Transverse colon (tissue), 4 donors: ENCODE measurements at regions not wholly inside any gene's neighbourhood (a gene's known extent, or its start where the extent isn't known, plus 50 kb on each side); places are given as distances from the start of the nearest gene placed in this dataset.

Experiments
- DNase-seq: peaks from one replicate; pipeline ENCODE4 v3.0.0-alpha.2; 2019
- H3K27ac ChIP-seq, 4 donors: fragments of 200-600 bp; sonication (generic); 2 replicates each; pipeline ENCODE4 v1.5.1; 2016 to 2018; ENCODE audit warnings: inconsistent platforms in 4 of 4
- H3K27me3 ChIP-seq: fragments of 200-600 bp; sonication (generic); 2 replicates; pipeline ENCODE4 v1.5.1; 2017; ENCODE audit warnings: inconsistent platforms
- H3K36me3 ChIP-seq, 4 donors: fragments of 200-600 bp; sonication (generic); 2 replicates each; pipeline ENCODE4 v1.5.1; 2017 to 2019; ENCODE audit warnings: inconsistent platforms in 4 of 4
- H3K4me1 ChIP-seq, 4 donors: fragments of 200-600 bp; sonication (generic); 2 replicates each; pipeline ENCODE4 v1.5.1; 2017 to 2020; ENCODE audit warnings: inconsistent platforms in 4 of 4
- H3K4me3 ChIP-seq, 4 donors: fragments of 200-600 bp; sonication (generic); 1 replicate in 1 of 4; 2 replicates in 3 of 4; pipeline versions ENCODE4 v1.5.1 to v1.6.1; 2017 to 2019; ENCODE audit warnings: inconsistent platforms in 4 of 4
- H3K9me3 ChIP-seq, 2 donors: fragments of 200-600 bp; sonication (generic); 2 replicates each; pipeline ENCODE4 v1.5.1; 2017 to 2019; ENCODE audit warnings: inconsistent platforms in 2 of 2
- EP300 ChIP-seq: sonication (generic); formaldehyde crosslinking; IDR thresholded peaks from one replicate; pipeline ENCODE4 v1.6.1; 2017; ENCODE audit warnings: antibody characterized with exemption, low read depth
- POLR2A ChIP-seq: fragments of 450-650 bp; IDR thresholded peaks from one replicate; pipeline ENCODE4 v1.6.1; 2016; ENCODE audit warnings: antibody characterized with exemption, mild to moderate bottlenecking, moderate library complexity
- POLR2AphosphoS5 ChIP-seq, 3 donors: sonication (generic); formaldehyde crosslinking; IDR thresholded peaks; one replicate each; pipeline ENCODE4 v1.6.1; 2016; ENCODE audit warnings: antibody characterized with exemption in 3 of 3
- WGBS, 2 donors: methylation state at CpG; one replicate each; pipeline ENCODE4 v1.1.5; 2018; ENCODE audit warnings: low coverage in 1 of 2; 5-methylcytosine and 5-hydroxymethylcytosine counted together
- in situ Hi-C, 4 donors: fragments of 200-750 bp; cut with MboI; loops; one replicate each; pipeline versions ENCODE4 v1.15.0 to v1.15.1; 2017; ENCODE audit warnings: low sequenced_read_pairs in 3 of 4, low pct_ligation_motif_present in 1 of 4, low pct_unique_long_range_greater_than_20kb in 1 of 4
- intact Hi-C: fragments of 100-400 bp; cut with DNase I; formaldehyde crosslinking; loops from one replicate; pipeline ENCODE4 v1.15.1; 2023; ENCODE audit warnings: low total_unique reads
- TF ChIP-seq, protein P1 (sequence below), 5 experiments: fragments of 200-600 bp in 3 of 5; fragments of 450-650 bp in 2 of 5; sonication (generic) in 3 of 5; IDR thresholded peaks; 1 replicate in 2 of 5; 2 replicates in 3 of 5; pipeline ENCODE4 v1.5.1; 2016 to 2017; ENCODE audit warnings: antibody characterized with exemption in 5 of 5, inconsistent platforms in 3 of 5, mild to moderate bottlenecking in 2 of 5, moderate library complexity in 1 of 5

DNA sequence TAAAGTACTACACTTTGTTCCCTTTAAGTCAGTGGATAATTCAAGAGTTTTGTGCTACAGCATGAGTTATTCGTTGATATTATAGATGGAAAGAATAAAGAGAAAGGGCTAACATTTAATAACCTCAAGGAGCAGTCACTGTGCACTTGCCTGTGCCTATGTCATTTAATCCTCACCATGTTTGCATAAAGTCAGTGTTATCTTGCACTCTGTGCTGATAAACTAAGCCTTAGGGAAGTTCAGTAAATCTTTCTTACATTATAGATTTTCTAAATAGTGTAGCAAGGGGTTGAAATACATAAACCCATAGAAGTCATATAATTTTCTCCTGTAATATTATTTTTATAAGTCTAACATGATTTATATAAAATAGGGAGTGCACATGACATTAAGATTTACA, 103.1 kb downstream of the TMEM26 start:
- WGBS, 2 donors = 0 to 5% methylated on average over 1 of the region's 1 CpG
- H3K36me3 ChIP-seq = no peaks in the 10 kb centered on the region
- H3K4me3 ChIP-seq = no peak overlapping the region
- no peaks in the 10 kb centered on the region for H3K4me1 ChIP-seq
- H3K27ac ChIP-seq = no peak overlapping the region
- no peaks in the 10 kb centered on the region for H3K9me3 ChIP-seq
- no peaks in the 10 kb centered on the region for H3K27me3 ChIP-seq
- intact Hi-C loops (no loop called here), in situ Hi-C loops (no loop called here)
- TF ChIP-seq EP300 (no peak), POLR2AphosphoS5 (IDR thresholded peaks at IDR 0.05) (no peak), POLR2A (no peak)
- TF ChIP-seq, protein P1, sequence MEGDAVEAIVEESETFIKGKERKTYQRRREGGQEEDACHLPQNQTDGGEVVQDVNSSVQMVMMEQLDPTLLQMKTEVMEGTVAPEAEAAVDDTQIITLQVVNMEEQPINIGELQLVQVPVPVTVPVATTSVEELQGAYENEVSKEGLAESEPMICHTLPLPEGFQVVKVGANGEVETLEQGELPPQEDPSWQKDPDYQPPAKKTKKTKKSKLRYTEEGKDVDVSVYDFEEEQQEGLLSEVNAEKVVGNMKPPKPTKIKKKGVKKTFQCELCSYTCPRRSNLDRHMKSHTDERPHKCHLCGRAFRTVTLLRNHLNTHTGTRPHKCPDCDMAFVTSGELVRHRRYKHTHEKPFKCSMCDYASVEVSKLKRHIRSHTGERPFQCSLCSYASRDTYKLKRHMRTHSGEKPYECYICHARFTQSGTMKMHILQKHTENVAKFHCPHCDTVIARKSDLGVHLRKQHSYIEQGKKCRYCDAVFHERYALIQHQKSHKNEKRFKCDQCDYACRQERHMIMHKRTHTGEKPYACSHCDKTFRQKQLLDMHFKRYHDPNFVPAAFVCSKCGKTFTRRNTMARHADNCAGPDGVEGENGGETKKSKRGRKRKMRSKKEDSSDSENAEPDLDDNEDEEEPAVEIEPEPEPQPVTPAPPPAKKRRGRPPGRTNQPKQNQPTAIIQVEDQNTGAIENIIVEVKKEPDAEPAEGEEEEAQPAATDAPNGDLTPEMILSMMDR (IDR thresholded peaks at IDR 0.05) = no peak
- no peak for DNase-seq

DNA sequence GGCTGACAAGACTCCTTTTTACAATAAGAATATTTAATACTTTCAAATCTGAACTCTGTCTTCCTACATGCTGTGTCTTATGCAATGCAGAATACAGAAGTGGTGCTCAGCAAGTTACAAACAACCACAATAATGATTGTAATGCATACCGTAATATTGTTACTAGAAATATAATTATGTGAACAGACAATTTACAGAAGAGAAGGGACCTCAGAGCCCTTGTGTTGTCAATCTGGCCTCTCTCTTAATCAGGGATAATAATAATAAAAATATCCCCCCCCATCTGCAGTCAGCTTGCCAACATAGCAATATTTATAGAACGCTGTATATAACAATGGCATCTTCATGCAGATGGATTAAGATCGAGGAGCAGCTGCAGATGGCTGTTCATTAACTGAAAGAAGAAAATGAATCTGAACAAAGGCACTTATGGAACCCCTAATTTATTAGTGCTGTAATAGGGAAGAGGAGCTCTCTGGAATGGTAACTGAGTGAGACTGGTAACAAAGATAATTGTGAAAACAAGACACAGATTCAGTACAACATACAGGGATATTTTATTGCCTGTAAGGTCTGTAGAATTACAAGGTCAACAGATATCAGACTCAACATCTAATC, 106.3 kb downstream of the TMEM26 start:
- TF ChIP-seq EP300 (no peak), POLR2A (no peak), POLR2AphosphoS5 (IDR thresholded peaks at IDR 0.05) (no peak)
- TF ChIP-seq, protein P1 (IDR thresholded peaks at IDR 0.05) = no peak
- Histone ChIP-seq H3K27me3 (no peaks in the 10 kb centered on the region), H3K9me3 (no peaks in the 10 kb centered on the region), H3K27ac (no peak overlapping the region), H3K36me3 (no peaks in the 10 kb centered on the region), H3K4me1 (no peaks in the 10 kb centered on the region), H3K4me3 (no peak overlapping the region)
- intact Hi-C loops = no loop called here
- DNase-seq = no peak
- in situ Hi-C loops = no loop called here
- 61 to 90% methylated on average over 1 to 3 of the region's 3 CpGs for WGBS, 2 donors

DNA sequence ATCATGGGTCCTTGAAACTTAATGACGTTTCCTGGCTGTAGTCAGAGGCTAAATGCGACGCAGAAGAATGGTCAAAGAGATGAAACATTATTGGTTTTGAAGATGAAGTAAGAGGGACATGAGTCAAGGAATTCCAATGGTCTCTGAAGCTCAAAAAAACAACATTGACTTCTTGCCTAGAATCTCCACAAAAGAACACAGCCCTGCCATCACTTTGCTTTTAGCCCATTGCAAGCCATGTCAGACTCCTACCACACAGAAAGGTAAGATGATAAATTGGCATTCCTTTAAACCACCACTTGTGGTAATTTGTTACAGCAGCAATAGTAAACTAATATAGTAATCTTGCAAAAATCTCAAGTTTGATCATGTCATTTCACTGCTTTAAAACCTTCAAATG, 109.4 kb downstream of the TMEM26 start:
- H3K9me3 ChIP-seq = no peaks in the 10 kb centered on the region
- no peak overlapping the region for H3K27ac ChIP-seq
- WGBS, 2 donors = 84 to 85% methylated on average over 3 of the region's 3 CpGs
- H3K4me3 ChIP-seq = no peak overlapping the region
- intact Hi-C loops = no loop called here
- TF ChIP-seq EP300 (no peak), POLR2AphosphoS5 (IDR thresholded peaks at IDR 0.05) (no peak), POLR2A (no peak)
- TF ChIP-seq, protein P1 (IDR thresholded peaks at IDR 0.05) = no peak
- in situ Hi-C loops = no loop called here
- H3K27me3 ChIP-seq = no peaks in the 10 kb centered on the region
- H3K36me3 ChIP-seq = no peaks in the 10 kb centered on the region
- no peaks in the 10 kb centered on the region for H3K4me1 ChIP-seq
- DNase-seq = no peak

DNA sequence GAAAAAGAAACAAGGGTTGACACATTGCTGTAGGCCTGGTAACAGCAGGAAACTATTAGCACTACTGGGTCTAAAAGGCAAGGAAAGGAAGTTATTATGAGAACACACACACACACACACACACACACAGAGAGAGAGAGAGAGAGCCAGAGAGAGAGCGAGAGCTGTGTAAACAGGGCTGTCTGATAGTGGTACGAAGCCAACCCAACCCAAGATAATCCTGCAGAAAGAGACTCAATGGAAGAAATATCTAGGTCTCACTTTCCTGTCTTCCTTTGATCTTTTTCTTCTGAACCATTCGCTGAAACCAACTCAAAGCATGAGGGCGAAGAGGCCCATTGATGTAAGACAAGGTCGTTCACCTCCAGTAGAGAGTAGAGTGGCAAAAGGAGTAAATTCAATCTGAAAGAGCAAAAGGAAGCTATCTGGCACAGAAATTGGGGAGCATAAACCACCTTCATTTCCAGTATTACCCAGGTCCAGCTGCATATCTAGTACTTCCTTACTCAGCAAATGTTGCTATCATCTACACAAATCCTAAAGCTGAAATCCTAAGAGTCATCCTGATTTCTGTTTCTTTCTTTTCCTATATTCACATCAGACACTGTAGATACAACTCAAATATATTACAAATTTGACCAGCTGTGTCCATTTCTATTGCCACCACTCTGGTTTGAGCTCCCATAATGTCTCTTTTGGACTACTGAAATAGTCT, 110.2 kb downstream of the TMEM26 start:
- TF ChIP-seq EP300 (no peak), POLR2A (no peak), POLR2AphosphoS5 (IDR thresholded peaks at IDR 0.05) (no peak)
- Histone ChIP-seq H3K9me3 (no peaks in the 10 kb centered on the region), H3K4me3 (no peak overlapping the region), H3K27ac (no peak overlapping the region), H3K4me1 (no peaks in the 10 kb centered on the region), H3K27me3 (no peaks in the 10 kb centered on the region), H3K36me3 (no peaks in the 10 kb centered on the region)
- intact Hi-C loops (no loop called here), in situ Hi-C loops (no loop called here)
- 60 to 61% methylated on average over 2 to 5 of the region's 5 CpGs for WGBS, 2 donors
- no peak for DNase-seq
